ENCODE measurements at regions not wholly inside any gene's neighbourhood (a gene's known extent, or its start where the extent isn't known, plus 50 kb on each side); places are given as distances from the start of the nearest gene placed in this dataset.
"Not testable (repeated sequence)": the region's sequence is repeated elsewhere in the genome, so short reads cannot be mapped to it uniquely, and the experiment has no call there.

GRCh38 chr12:61574339-61574738, 685.9 kb upstream of the USP15 start:
- H3K4me3 ChIP-seq (replicated peaks; ENCODE audit: low read depth, low read length): no peak overlapping the region
- TF ChIP-seq CTCF (IDR thresholded peaks at IDR 0.05; ENCODE audit: low read depth, low read length, missing control alignments): no peak
- DNase-seq (ENCODE audit: extremely low read depth, low read depth): no peak

- no peak overlapping the region for H3K4me3 ChIP-seq (replicated peaks; ENCODE audit: low read depth, low read length)
- TF ChIP-seq CTCF (IDR thresholded peaks at IDR 0.05; ENCODE audit: low read depth, low read length, missing control alignments): no peak
- no peak for DNase-seq (ENCODE audit: extremely low read depth, low read depth)
Observed at GRCh38 chr12:61584943-61585342, 675.3 kb upstream of the USP15 start.

GRCh38 chr12:61590864-61591263, 669.3 kb upstream of the USP15 start:
- DNase-seq (ENCODE audit: extremely low read depth, low read depth); H3K4me3 ChIP-seq (replicated peaks; ENCODE audit: low read depth, low read length): not testable (repeated sequence)

- no peak for DNase-seq (ENCODE audit: extremely low read depth, low read depth)
- TF ChIP-seq CTCF (IDR thresholded peaks at IDR 0.05; ENCODE audit: low read depth, low read length, missing control alignments): no peak
- H3K4me3 ChIP-seq (replicated peaks; ENCODE audit: low read depth, low read length): no peak overlapping the region
Observed at GRCh38 chr12:61610143-61610542, 650.1 kb upstream of the USP15 start.

- no peak for TF ChIP-seq CTCF (IDR thresholded peaks at IDR 0.05; ENCODE audit: low read depth, low read length, missing control alignments)
- DNase-seq (ENCODE audit: extremely low read depth, low read depth): no peak
Observed at GRCh38 chr12:61629702-61630101, 630.5 kb upstream of the USP15 start.

GRCh38 chr12:61646639-61647038, 613.6 kb upstream of the USP15 start:
- no peak overlapping the region for H3K4me3 ChIP-seq (replicated peaks; ENCODE audit: low read depth, low read length)
- no peak for DNase-seq (ENCODE audit: extremely low read depth, low read depth)
- TF ChIP-seq CTCF (IDR thresholded peaks at IDR 0.05; ENCODE audit: low read depth, low read length, missing control alignments): no peak

More at GRCh38 chr12:61629702-61630101, 630.5 kb upstream of the USP15 start:
- no peak overlapping the region for H3K4me3 ChIP-seq (replicated peaks; ENCODE audit: low read depth, low read length)

GRCh38 chr12:61647566-61647965, 612.6 kb upstream of the USP15 start:
- no peak for TF ChIP-seq CTCF (IDR thresholded peaks at IDR 0.05; ENCODE audit: low read depth, low read length, missing control alignments)
- DNase-seq (ENCODE audit: extremely low read depth, low read depth): no peak
- H3K4me3 ChIP-seq (replicated peaks; ENCODE audit: low read depth, low read length): no peak overlapping the region

All from HFF-Myc (cell line).